ENCODE measurements at regions not wholly inside any gene's neighbourhood (a gene's known extent, or its start where the extent isn't known, plus 50 kb on each side); places are given as distances from the start of the nearest gene placed in this dataset.
A peak's percentile ranks its signal among the peaks of the same experiment; 100 is the strongest.

DNA sequence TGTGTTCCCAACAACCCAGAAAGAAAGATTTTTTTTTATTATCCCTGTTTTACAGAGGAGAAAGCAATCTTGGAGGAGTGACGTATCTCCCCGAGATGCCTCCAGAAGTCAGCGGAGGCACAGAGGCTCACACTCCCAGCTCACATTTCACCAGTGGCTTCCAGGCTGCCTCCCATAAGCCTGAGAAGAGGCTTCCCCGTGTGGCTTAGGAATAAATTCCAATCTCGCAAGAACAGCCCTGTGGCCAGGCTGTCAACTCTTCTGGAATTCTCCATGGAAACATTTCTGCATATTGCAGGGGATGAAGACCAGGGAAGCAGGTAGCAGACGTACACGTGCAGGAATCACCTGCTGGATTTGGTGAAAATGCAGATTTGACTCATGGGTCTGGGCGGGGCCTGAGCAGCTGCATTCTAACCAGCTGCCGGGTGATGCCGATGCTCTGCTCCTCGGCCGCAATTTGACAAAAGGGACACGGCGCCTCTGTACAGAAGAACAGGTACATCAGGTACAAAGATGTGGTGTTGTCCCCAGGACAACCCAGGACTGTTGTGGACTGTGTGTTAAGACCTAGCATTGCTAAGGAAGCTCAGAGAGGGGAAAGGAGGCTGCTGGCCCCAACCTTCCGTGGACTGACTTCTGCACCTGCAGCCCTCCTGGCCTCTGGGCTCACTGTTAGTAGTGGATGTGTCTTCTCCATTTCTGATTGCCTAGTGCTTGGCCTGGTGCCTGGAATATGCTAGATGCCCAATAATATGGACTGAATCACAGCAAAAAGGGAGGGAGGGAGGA, 114.2 kb upstream of the ID2 start:
- no peak overlapping the region for H2AFZ ChIP-seq (ENCODE audit: low read depth, low read length)
- H3K4me1 ChIP-seq (replicated peaks in 1 of 2; ENCODE audit: control insufficient read depth in 2 of 2, insufficient read depth in 2 of 2, low read length in 2 of 2): peaks cover 0 to 7% of the 10 kb centered on the region in 2 experiments; a peak in 1 of 5 replicates
- 18% methylated on average over 15 of the region's 15 CpGs for WGBS (ENCODE audit: insufficient coverage, low coverage, missing lambda C conversion rate)
- H3K9me3 ChIP-seq (replicated peaks; ENCODE audit: control insufficient read depth, insufficient read depth, low read depth, low read length): no peaks in the 10 kb centered on the region
- DNase-seq (ENCODE audit: extremely low read depth in 1 of 4, low spot score in 3 of 4): no peak
- H3K79me2 ChIP-seq (ENCODE audit: control insufficient read depth, insufficient read depth, low read length): no peaks in the 10 kb centered on the region
- no peak overlapping the region for H3K4me2 ChIP-seq (ENCODE audit: insufficient read depth, low read length)
- BruUV-seq (replicated peaks): no TSS peak
- no peak overlapping the region for H3K9ac ChIP-seq (ENCODE audit: insufficient read depth in 1 of 2, low read depth in 2 of 2, low read length in 2 of 2)
- H3K9me1 ChIP-seq (ENCODE audit: control insufficient read depth, insufficient read depth, low read length): no peaks in the 10 kb centered on the region
- CTCF ChIA-PET (ENCODE audit: low intra/inter-chr PET ratio): no interaction called here
- H4K20me1 ChIP-seq (replicated peaks; ENCODE audit: control insufficient read depth, insufficient read depth, low read length): no peaks in the 10 kb centered on the region
- H3K36me3 ChIP-seq (ENCODE audit: control insufficient read depth, insufficient read depth, low read length): no peaks in the 10 kb centered on the region
- ATAC-seq: no peak; the same call in 2 of the 3 replicates
- POLR2A ChIA-PET: interaction anchor here (0.8 to 1.2 kb wide), 4 partner anchors 10 to 114 kb away, joined by 3 to 4 read pairs (median 4); partner anchors contain the start of gene ID2
- intact Hi-C loops (cut with micrococcal nuclease) (no loop called here), in situ Hi-C loops (cut with MboI) (no loop called here)
- no peak for FAIRE-seq
- no peak overlapping the region for H3K27ac ChIP-seq (ENCODE audit: extremely low read depth, low read depth, low read length)
- TF ChIP-seq ESRRB (CRISPR knock-in tag; IDR thresholded peaks at IDR 0.05; ENCODE audit: borderline replicate concordance): no peak
- 0 out of 2 replicates have a peak, but pooled peaks have one; percentile 14 for TF ChIP-seq ZFX (CRISPR knock-in tag; IDR thresholded peaks at IDR 0.05)
- TF ChIP-seq, protein P1, sequence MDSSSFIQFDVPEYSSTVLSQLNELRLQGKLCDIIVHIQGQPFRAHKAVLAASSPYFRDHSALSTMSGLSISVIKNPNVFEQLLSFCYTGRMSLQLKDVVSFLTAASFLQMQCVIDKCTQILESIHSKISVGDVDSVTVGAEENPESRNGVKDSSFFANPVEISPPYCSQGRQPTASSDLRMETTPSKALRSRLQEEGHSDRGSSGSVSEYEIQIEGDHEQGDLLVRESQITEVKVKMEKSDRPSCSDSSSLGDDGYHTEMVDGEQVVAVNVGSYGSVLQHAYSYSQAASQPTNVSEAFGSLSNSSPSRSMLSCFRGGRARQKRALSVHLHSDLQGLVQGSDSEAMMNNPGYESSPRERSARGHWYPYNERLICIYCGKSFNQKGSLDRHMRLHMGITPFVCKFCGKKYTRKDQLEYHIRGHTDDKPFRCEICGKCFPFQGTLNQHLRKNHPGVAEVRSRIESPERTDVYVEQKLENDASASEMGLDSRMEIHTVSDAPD (CRISPR knock-in tag; IDR thresholded peaks at IDR 0.05): no peak
- TF ChIP-seq KLF1 (tag; IDR thresholded peaks at IDR 0.05): no peak
- TF ChIP-seq NRF1 (conservative IDR thresholded peaks at IDR 0.05 in 1 of 2, IDR thresholded peaks at IDR 0.05 in 1 of 2): 0 out of 4 replicates have a peak, but pooled peaks of 1 of the 2 experiments have one; percentile 4
- peaks cover 34 to 84% of the 10 kb centered on the region in 2 experiments for H3K27me3 ChIP-seq (ENCODE audit: control insufficient read depth in 2 of 2, insufficient read depth in 2 of 2, low read length in 2 of 2)
- H3K4me3 ChIP-seq: no peak overlapping the region

Data from K562 (cell line).